Activated naive CD8-positive, alpha-beta T cell (primary cell): ENCODE measurements at regions not wholly inside any gene's neighbourhood (a gene's known extent, or its start where the extent isn't known, plus 50 kb on each side); places are given as distances from the start of the nearest gene placed in this dataset.
"Not testable (repeated sequence)": the region's sequence is repeated elsewhere in the genome, so short reads cannot be mapped to it uniquely, and the experiment has no call there.

Source experiments
- H3K27ac Mint-ChIP-seq: one replicate; pipeline ENCODE4 v1.8.0; 2021; ENCODE audit warnings: mixed read lengths
- H3K27me3 Mint-ChIP-seq: one replicate; pipeline ENCODE4 v1.8.0; 2021; ENCODE audit warnings: mixed read lengths
- H3K36me3 Mint-ChIP-seq: one replicate; pipeline ENCODE4 v1.8.0; 2021; ENCODE audit warnings: mixed read lengths
- H3K4me1 Mint-ChIP-seq: one replicate; pipeline ENCODE4 v1.8.0; 2021; ENCODE audit warnings: low read depth, mixed read lengths
- H3K4me3 Mint-ChIP-seq: one replicate; pipeline ENCODE4 v1.8.0; 2021; ENCODE audit warnings: mild to moderate bottlenecking, mixed read lengths
- H3K9me3 Mint-ChIP-seq: one replicate; pipeline ENCODE4 v1.8.0; 2021; ENCODE audit warnings: low read depth, mixed read lengths

DNA sequence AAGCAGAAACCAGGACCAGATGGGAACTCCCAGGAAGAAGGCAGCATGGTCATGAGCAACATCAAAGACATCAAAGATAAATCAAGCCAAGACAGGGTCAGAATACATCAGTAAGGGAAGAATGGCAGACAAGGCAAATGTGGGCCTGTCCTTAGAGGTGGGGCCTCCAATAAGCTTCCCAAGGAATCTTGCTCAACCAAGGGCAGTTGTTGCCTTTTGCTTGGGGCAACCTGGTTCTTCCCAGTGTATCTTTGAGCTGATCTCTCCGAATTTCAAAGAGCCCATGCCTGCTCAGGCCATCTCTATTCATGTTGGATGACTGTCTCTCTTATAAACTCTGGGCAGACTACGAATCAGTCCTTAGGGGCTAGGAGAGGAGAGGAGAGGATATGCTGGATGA, 68.4 kb upstream of the HABP2 start:
- Mint-ChIP-seq H3K4me3 (no peak overlapping the region), H3K27me3 (peaks cover 3% of the 10 kb centered on the region), H3K4me1 (no peaks in the 10 kb centered on the region), H3K36me3 (no peaks in the 10 kb centered on the region), H3K9me3 (peaks cover 15% of the 10 kb centered on the region), H3K27ac (no peak overlapping the region)

GRCh38 chr10:113485736-113486135, 67.1 kb upstream of the HABP2 start:
- Mint-ChIP-seq H3K27me3 (peaks cover 3% of the 10 kb centered on the region), H3K36me3 (no peaks in the 10 kb centered on the region), H3K9me3 (peaks cover 5% of the 10 kb centered on the region), H3K4me3 (no peak overlapping the region), H3K4me1 (no peaks in the 10 kb centered on the region), H3K27ac (no peak overlapping the region)

DNA sequence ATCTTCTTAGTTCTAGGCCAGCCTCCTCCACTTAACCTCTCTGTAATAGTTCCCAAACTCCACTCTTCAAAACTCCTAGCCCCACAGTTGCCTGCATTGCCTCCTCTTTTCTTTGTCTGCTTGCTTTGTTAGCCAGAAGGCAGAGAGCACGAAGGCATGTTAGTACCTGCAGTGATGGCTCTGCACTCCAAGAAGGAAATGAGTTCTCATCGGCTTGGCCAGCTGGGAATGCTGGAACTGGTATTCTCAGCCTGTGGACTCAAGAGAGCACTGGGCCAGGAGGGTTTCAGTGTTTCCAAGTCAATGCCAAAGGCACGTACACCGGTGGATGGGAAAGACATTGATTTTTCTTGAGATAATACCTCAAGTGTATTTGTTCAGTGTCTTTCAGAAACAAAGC, 66.3 kb upstream of the HABP2 start:
- Mint-ChIP-seq H3K4me3 (no peak overlapping the region), H3K36me3 (no peaks in the 10 kb centered on the region), H3K4me1 (no peaks in the 10 kb centered on the region), H3K27me3 (peaks cover 3% of the 10 kb centered on the region), H3K9me3 (peaks cover 5% of the 10 kb centered on the region), H3K27ac (no peak overlapping the region)

DNA sequence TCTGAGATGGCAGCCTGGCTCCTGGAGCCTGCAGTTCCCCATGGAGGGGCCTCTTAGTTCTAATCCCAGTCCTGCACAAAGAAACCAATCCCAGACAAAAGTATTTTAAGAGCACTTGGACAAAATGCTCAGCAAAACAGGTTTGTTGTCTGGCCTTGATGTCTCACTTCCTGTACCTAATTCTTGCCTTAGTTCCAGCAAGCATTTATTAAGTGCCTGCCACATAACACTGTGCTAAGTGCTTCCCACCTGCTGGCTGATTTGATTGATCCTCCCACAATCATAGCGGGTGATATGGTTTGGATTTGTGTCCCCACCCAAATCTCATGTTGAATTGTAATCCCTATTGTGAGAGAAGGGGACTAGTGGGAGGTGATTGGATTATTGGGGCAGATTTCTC, 65.7 kb upstream of the HABP2 start:
- Mint-ChIP-seq H3K36me3 (no peaks in the 10 kb centered on the region), H3K4me3 (no peak overlapping the region), H3K27ac (no peak overlapping the region), H3K4me1 (no peaks in the 10 kb centered on the region), H3K27me3 (peaks cover 3% of the 10 kb centered on the region), H3K9me3 (no peaks in the 10 kb centered on the region)

DNA sequence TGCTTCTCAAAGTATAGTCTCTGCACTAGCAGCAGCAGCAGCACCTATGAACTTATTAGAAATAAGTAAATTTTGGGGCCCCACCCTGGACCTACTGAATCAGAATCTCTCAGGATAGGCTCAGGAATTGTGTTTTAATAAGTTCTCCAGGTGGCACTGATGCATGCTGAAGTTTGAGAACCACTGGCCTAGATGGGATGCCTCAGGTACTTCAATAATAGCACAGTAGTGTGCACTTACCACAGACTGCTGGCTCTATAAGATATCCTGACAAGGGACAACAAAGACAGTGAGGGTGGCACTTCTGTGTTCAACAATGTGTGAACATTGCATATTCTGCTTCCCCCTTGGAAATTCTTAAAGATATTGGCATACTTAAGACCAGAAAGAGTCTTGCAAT, 64.7 kb upstream of the HABP2 start:
- H3K36me3 Mint-ChIP-seq = no peaks in the 10 kb centered on the region
- H3K27ac Mint-ChIP-seq = no peak overlapping the region
- H3K27me3 Mint-ChIP-seq = peaks cover 3% of the 10 kb centered on the region
- no peak overlapping the region for H3K4me3 Mint-ChIP-seq
- H3K4me1 Mint-ChIP-seq = no peaks in the 10 kb centered on the region
- no peaks in the 10 kb centered on the region for H3K9me3 Mint-ChIP-seq

DNA sequence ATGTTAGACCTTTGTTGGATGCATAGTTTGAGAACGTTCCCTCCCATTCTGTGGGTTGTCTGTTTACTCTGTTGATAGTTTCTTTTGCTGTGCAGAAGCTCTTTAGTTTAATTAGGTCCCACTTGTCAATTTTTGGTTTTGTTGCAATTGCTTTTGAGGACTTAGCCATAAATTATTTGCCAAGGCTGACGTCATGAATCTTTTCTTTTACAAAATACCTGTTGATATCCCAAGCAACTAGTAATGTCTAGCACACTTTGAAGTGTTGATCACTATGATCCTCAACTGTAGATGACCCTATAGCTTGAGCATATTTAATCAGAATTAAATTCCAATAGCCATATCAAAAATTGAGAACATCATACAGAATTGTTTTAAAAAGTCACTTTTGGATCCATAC, 63.3 kb upstream of the HABP2 start:
- H3K36me3 Mint-ChIP-seq, H3K27ac Mint-ChIP-seq, H3K4me1 Mint-ChIP-seq, H3K9me3 Mint-ChIP-seq, H3K27me3 Mint-ChIP-seq, H3K4me3 Mint-ChIP-seq: not testable (repeated sequence)

GRCh38 chr10:113491967-113492565, 60.8 kb upstream of the HABP2 start:
- H3K9me3 Mint-ChIP-seq = no peaks in the 10 kb centered on the region
- H3K4me3 Mint-ChIP-seq = no peak overlapping the region
- H3K36me3 Mint-ChIP-seq = no peaks in the 10 kb centered on the region
- H3K27me3 Mint-ChIP-seq = peaks cover 2% of the 10 kb centered on the region
- H3K4me1 Mint-ChIP-seq = no peaks in the 10 kb centered on the region
- no peak overlapping the region for H3K27ac Mint-ChIP-seq

DNA sequence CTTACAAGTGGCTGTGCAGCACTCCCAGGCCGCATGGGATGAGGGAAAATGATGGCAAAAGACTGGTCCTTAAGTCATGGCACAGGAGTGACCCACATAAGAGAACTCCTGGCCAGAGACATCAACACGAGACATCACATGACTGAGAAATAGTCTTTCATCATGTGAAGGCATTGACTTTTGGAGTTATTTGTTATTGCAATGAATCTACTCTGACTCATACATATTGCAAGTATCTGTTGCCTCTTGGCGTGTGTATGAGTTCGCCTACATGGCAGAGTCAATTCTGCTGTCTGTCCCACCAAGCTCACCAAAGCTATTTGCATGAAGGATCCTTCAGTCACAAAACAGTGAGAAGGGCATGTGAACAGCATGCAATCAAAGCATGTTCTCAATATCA, 59.7 kb upstream of the HABP2 start:
- H3K27ac Mint-ChIP-seq = no peak overlapping the region
- H3K4me3 Mint-ChIP-seq = no peak overlapping the region
- H3K27me3 Mint-ChIP-seq = peaks cover 2% of the 10 kb centered on the region
- H3K9me3 Mint-ChIP-seq = no peaks in the 10 kb centered on the region
- H3K36me3 Mint-ChIP-seq = no peaks in the 10 kb centered on the region
- no peaks in the 10 kb centered on the region for H3K4me1 Mint-ChIP-seq

GRCh38 chr10:113493882-113494301, 59.0 kb upstream of the HABP2 start:
- H3K36me3 Mint-ChIP-seq = no peaks in the 10 kb centered on the region
- H3K27me3 Mint-ChIP-seq = peaks cover 5% of the 10 kb centered on the region
- no peaks in the 10 kb centered on the region for H3K4me1 Mint-ChIP-seq
- no peak overlapping the region for H3K27ac Mint-ChIP-seq
- H3K4me3 Mint-ChIP-seq = no peak overlapping the region
- H3K9me3 Mint-ChIP-seq = no peaks in the 10 kb centered on the region

DNA sequence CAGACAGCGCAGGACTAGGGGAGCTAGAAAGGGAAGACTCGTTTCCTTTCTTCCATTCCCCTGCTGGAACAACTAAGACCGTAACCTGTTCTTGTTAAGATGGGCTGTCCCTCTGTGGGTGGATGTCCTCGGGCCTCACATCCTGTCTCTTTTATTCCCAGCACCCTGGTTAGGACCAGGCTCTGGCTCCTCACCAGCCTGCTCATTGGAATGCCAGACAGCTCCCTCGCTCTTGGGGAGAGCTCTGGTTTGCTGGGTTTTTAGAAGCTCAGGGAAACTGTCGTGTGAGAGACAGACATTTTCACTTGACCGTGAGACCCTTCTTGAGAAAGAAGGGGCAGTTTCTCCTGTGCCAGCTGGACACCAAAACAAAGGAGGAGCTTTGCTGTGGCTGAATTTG, 58.1 kb upstream of the HABP2 start:
- no peak overlapping the region for H3K4me3 Mint-ChIP-seq
- peaks cover 5% of the 10 kb centered on the region for H3K27me3 Mint-ChIP-seq
- H3K9me3 Mint-ChIP-seq = no peaks in the 10 kb centered on the region
- H3K36me3 Mint-ChIP-seq = no peaks in the 10 kb centered on the region
- H3K27ac Mint-ChIP-seq = no peak overlapping the region
- no peaks in the 10 kb centered on the region for H3K4me1 Mint-ChIP-seq

DNA sequence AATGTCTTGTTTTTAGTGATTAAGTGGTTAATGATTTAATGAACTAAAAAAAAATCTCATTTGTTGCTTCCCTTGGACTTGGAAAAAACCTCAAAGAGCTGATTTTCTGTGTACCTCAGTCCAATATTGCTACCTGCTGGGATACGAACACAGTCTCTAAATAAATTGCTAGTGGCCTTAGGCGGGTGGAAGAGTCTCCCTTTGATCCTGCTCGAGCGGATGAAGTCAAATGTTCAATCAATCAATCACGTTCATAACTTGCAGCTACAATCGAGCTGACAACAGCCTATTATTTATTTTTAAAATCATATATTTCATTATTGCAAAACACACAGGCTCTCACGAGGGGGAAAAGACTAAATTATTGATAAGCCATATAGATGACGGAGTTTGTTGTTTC, 57.3 kb upstream of the HABP2 start:
- H3K27ac Mint-ChIP-seq = no peak overlapping the region
- no peaks in the 10 kb centered on the region for H3K4me1 Mint-ChIP-seq
- H3K36me3 Mint-ChIP-seq = no peaks in the 10 kb centered on the region
- H3K27me3 Mint-ChIP-seq = peaks cover 7% of the 10 kb centered on the region
- no peaks in the 10 kb centered on the region for H3K9me3 Mint-ChIP-seq
- no peak overlapping the region for H3K4me3 Mint-ChIP-seq

GRCh38 chr10:113496111-113497109, 56.4 kb upstream of the HABP2 start:
- Mint-ChIP-seq H3K36me3 (no peaks in the 10 kb centered on the region), H3K4me1 (no peaks in the 10 kb centered on the region), H3K4me3 (no peak overlapping the region), H3K27me3 (peaks cover 8% of the 10 kb centered on the region), H3K27ac (no peak overlapping the region), H3K9me3 (no peaks in the 10 kb centered on the region)

- H3K36me3 Mint-ChIP-seq = no peaks in the 10 kb centered on the region
- H3K27me3 Mint-ChIP-seq = peaks cover 8% of the 10 kb centered on the region
- H3K9me3 Mint-ChIP-seq = no peaks in the 10 kb centered on the region
- H3K4me3 Mint-ChIP-seq = no peak overlapping the region
- no peak overlapping the region for H3K27ac Mint-ChIP-seq
- H3K4me1 Mint-ChIP-seq = no peaks in the 10 kb centered on the region
These were observed 55.7 kb upstream of the HABP2 start for GRCh38 chr10:113497198-113497597.

DNA sequence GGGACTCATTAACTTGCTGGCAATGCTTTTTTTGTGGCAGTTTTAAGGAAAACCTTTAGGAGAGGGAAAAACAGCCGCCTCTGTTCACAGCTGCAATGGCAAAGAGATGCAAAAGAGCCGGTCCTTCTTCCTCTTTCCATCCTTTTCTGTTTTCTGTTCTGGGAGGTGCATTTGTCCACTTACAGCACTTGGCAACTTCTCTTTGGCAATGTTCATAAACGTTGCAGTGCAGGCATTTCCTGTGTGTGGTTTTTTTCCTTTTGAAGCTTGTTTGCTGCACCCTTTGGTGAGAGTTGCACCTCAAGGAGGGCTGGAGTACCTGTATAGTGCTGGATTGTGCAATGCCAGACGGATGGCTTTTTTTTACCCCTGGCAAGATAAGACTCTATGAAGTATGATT, 53.9 kb upstream of the HABP2 start:
- Mint-ChIP-seq H3K27ac (no peak overlapping the region), H3K27me3 (peaks cover 10% of the 10 kb centered on the region), H3K4me3 (no peak overlapping the region), H3K9me3 (no peaks in the 10 kb centered on the region), H3K4me1 (no peaks in the 10 kb centered on the region), H3K36me3 (no peaks in the 10 kb centered on the region)

DNA sequence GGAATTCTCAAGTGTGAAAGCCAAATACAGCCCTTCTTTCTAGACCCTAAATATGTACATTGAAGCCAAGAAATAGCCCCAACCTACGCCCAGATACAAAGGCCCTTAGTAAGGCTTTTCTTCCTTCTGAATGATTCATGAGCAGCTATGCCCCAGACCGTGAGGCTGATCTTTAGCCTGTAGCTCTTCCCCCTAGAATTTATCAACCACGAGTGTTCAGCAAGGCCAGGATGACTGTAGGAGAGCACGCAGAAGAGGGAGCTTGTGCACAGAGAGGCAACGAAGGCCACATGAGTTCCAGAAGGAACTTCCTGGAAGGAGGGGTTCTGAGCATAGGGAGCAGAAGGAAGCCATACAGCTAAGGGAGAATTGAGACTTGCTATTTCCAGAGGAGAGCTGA, 53.0 kb upstream of the HABP2 start:
- Mint-ChIP-seq H3K27me3 (peaks cover 10% of the 10 kb centered on the region), H3K36me3 (no peaks in the 10 kb centered on the region), H3K27ac (no peak overlapping the region), H3K4me3 (no peak overlapping the region), H3K9me3 (no peaks in the 10 kb centered on the region), H3K4me1 (no peaks in the 10 kb centered on the region)

DNA sequence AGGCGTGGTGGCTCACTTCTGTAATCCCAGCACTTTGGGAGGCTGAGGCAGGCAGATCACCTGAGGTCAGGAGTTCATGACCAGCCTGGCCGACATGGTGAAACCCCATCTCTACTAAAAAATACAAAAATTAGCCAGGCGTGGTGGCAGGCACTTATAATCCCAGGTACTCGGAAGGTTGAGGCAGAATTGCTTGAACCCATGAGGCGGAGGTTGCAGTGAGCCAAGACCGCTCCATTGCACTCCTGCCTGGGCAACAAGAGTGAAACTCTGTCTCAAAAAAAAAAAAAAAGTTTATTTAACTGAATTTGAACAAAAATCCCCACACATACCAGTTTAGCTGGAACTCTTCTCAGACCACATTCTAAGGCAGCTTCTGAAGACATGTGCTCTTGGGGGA, 51.8 kb upstream of the HABP2 start:
- H3K4me3 Mint-ChIP-seq, H3K27ac Mint-ChIP-seq, H3K36me3 Mint-ChIP-seq, H3K4me1 Mint-ChIP-seq, H3K9me3 Mint-ChIP-seq, H3K27me3 Mint-ChIP-seq: not testable (repeated sequence)
